Parathyroid adenoma (tissue), 2 donors: ENCODE measurements at regions not wholly inside any gene's neighbourhood (a gene's known extent, or its start where the extent isn't known, plus 50 kb on each side); places are given as distances from the start of the nearest gene placed in this dataset.

Experiments used
- H2AFZ ChIP-seq: fragments of 300-600 bp; sonication (generic); one replicate; pipeline ENCODE4 v1.7.0; 2017; ENCODE audit warnings: antibody characterized with exemption, mild to moderate bottlenecking
- H3K27ac ChIP-seq: fragments of 300-600 bp; sonication (generic); one replicate; pipeline ENCODE4 v1.7.0; 2017
- H3K27me3 ChIP-seq: fragments of 300-600 bp; sonication (generic); one replicate; pipeline ENCODE4 v1.7.0; 2017; ENCODE audit warnings: low read length; ENCODE audit not compliant: control insufficient read depth, insufficient read depth
- H3K36me3 ChIP-seq: fragments of 300-600 bp; sonication (generic); one replicate; pipeline ENCODE4 v1.7.0; 2017; ENCODE audit warnings: low read length; ENCODE audit not compliant: control insufficient read depth, insufficient read depth
- H3K4me1 ChIP-seq: fragments of 300-600 bp; sonication (generic); one replicate; pipeline ENCODE4 v1.7.0; 2017; ENCODE audit warnings: control low read depth
- H3K4me2 ChIP-seq: fragments of 300-600 bp; sonication (generic); one replicate; pipeline ENCODE4 v1.7.0; 2017; ENCODE audit warnings: low read length
- H3K4me3 ChIP-seq: fragments of 300-600 bp; sonication (generic); one replicate; pipeline ENCODE4 v1.7.0; 2017; ENCODE audit warnings: low read depth, low read length
- H3K79me2 ChIP-seq: fragments of 300-600 bp; sonication (generic); one replicate; pipeline ENCODE4 v1.7.0; 2017; ENCODE audit warnings: control low read depth
- H3K9ac ChIP-seq: fragments of 300-600 bp; sonication (generic); one replicate; pipeline ENCODE4 v1.7.0; 2017; ENCODE audit warnings: mild to moderate bottlenecking
- H3K9me3 ChIP-seq: fragments of 300-600 bp; sonication (generic); one replicate; pipeline ENCODE4 v1.7.0; 2017; ENCODE audit warnings: low read length; ENCODE audit not compliant: control insufficient read depth
- CTCF ChIP-seq: fragments of 300-600 bp; sonication (generic); IDR thresholded peaks from one replicate; pipeline ENCODE4 v1.7.0; 2017; ENCODE audit warnings: antibody characterized with exemption, mild to moderate bottlenecking
- donor health status: primary hyperparathyroidism.

GRCh38 chr5:67427850-67428298, 231.3 kb upstream of the CD180 start:
- Histone ChIP-seq H3K9me3 (no peaks in the 10 kb centered on the region), H3K36me3 (no peaks in the 10 kb centered on the region), H2AFZ (no peak overlapping the region), H3K4me1 (no peaks in the 10 kb centered on the region), H3K27ac (no peak overlapping the region), H3K4me2 (no peak overlapping the region), H3K4me3 (no peak overlapping the region), H3K9ac (no peak overlapping the region), H3K79me2 (no peaks in the 10 kb centered on the region), H3K27me3 (no peaks in the 10 kb centered on the region)
- TF ChIP-seq CTCF = no peak

GRCh38 chr5:67426961-67427849, 230.6 kb upstream of the CD180 start:
- no peak overlapping the region for H3K9ac ChIP-seq
- H3K4me3 ChIP-seq = no peak overlapping the region
- no peak overlapping the region for H3K4me2 ChIP-seq
- no peaks in the 10 kb centered on the region for H3K27me3 ChIP-seq
- H3K4me1 ChIP-seq = no peaks in the 10 kb centered on the region
- no peaks in the 10 kb centered on the region for H3K36me3 ChIP-seq
- H3K9me3 ChIP-seq = no peaks in the 10 kb centered on the region
- no peak overlapping the region for H2AFZ ChIP-seq
- no peak for TF ChIP-seq CTCF
- no peaks in the 10 kb centered on the region for H3K79me2 ChIP-seq
- no peak overlapping the region for H3K27ac ChIP-seq

GRCh38 chr5:67425514-67425913, 228.9 kb upstream of the CD180 start:
- Histone ChIP-seq H3K79me2 (no peaks in the 10 kb centered on the region), H3K27me3 (no peaks in the 10 kb centered on the region), H3K9ac (no peak overlapping the region), H3K4me1 (no peaks in the 10 kb centered on the region), H3K4me2 (no peak overlapping the region), H3K9me3 (no peaks in the 10 kb centered on the region), H3K36me3 (no peaks in the 10 kb centered on the region), H3K27ac (no peak overlapping the region), H2AFZ (no peak overlapping the region), H3K4me3 (no peak overlapping the region)
- TF ChIP-seq CTCF = no peak

- Histone ChIP-seq H3K36me3 (no peaks in the 10 kb centered on the region), H3K9me3 (no peaks in the 10 kb centered on the region), H3K79me2 (no peaks in the 10 kb centered on the region), H3K4me3 (no peak overlapping the region), H2AFZ (peak overlapping the region; percentile 18), H3K27me3 (no peaks in the 10 kb centered on the region), H3K9ac (no peak overlapping the region), H3K4me1 (peaks cover 5% of the 10 kb centered on the region), H3K27ac (no peak overlapping the region), H3K4me2 (no peak overlapping the region)
- TF ChIP-seq CTCF = no peak
Observed at GRCh38 chr5:67417839-67418238, 221.2 kb upstream of the CD180 start.

GRCh38 chr5:67416986-67417385, 220.4 kb upstream of the CD180 start:
- no peaks in the 10 kb centered on the region for H3K27me3 ChIP-seq
- H3K4me2 ChIP-seq = no peak overlapping the region
- H3K9ac ChIP-seq = no peak overlapping the region
- H3K27ac ChIP-seq = no peak overlapping the region
- H3K36me3 ChIP-seq = no peaks in the 10 kb centered on the region
- TF ChIP-seq CTCF = no peak
- H3K9me3 ChIP-seq = no peaks in the 10 kb centered on the region
- H2AFZ ChIP-seq = no peak overlapping the region
- H3K4me1 ChIP-seq = peaks cover 5% of the 10 kb centered on the region
- H3K79me2 ChIP-seq = no peaks in the 10 kb centered on the region
- no peak overlapping the region for H3K4me3 ChIP-seq
